GM19023 (cell line): ENCODE measurements at regions not wholly inside any gene's neighbourhood (a gene's known extent, or its start where the extent isn't known, plus 50 kb on each side); places are given as distances from the start of the nearest gene placed in this dataset.
"Not testable (repeated sequence)": the region's sequence is repeated elsewhere in the genome, so short reads cannot be mapped to it uniquely, and the experiment has no call there.

Experiments
- ATAC-seq: cut with Tn5 transposase; IDR thresholded peaks from one replicate; pipeline ENCODE4 v1.9.1; 2021; ENCODE audit warnings: mild to moderate bottlenecking, moderate library complexity; ENCODE audit not compliant: unreplicated experiment

GRCh38 chr2:4029081-4029480, 325.7 kb downstream of the DCDC2C start:
- no peak for ATAC-seq

- ATAC-seq: no peak
Measured at GRCh38 chr2:4039896-4040295, 336.5 kb downstream of the DCDC2C start.

DNA sequence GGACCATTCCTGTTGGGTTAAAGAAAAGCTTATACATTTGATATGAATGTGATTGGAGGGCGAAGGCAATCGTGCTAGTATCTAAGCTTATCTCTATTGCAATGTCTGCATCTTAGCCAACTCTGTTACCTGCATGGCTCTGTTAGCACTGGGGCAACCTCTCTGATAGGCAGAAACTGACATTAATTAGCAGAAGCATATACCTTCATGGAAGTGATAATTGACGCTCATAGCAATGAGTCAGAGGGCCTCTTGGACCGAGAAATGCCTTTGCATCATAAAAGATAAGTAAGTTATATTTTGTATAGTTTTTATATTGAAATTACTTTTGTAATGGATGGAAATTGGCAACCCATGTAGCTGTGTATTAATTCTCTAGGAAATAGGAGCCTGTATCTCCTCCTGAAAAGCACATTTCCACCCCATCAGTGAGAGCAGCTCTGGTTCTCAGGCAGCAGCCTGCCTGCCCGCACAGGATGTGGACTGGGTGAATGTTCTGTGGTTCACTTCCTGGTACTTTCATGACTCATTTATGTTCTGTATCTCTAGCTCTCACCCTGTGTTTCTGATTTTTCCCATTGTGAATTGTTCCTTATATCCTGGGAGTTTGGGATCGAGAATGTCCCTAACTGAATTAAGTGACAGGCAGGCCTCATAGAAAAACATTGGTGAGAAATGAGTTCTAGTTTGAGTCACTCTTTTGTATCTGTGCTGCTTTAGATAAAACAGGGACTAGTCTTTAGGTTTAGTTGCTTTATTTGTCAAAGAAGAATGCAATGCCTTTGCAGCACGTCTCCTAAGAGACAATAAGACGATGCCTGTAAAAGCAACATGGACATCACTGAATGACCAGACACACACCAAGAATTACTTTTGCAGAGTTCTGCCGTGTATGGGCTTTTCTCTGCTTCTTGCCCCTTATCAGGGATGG, 344.9 kb downstream of the DCDC2C start:
- no peak for ATAC-seq

GRCh38 chr2:4049463-4049862, 346.1 kb downstream of the DCDC2C start:
- ATAC-seq: no peak

DNA sequence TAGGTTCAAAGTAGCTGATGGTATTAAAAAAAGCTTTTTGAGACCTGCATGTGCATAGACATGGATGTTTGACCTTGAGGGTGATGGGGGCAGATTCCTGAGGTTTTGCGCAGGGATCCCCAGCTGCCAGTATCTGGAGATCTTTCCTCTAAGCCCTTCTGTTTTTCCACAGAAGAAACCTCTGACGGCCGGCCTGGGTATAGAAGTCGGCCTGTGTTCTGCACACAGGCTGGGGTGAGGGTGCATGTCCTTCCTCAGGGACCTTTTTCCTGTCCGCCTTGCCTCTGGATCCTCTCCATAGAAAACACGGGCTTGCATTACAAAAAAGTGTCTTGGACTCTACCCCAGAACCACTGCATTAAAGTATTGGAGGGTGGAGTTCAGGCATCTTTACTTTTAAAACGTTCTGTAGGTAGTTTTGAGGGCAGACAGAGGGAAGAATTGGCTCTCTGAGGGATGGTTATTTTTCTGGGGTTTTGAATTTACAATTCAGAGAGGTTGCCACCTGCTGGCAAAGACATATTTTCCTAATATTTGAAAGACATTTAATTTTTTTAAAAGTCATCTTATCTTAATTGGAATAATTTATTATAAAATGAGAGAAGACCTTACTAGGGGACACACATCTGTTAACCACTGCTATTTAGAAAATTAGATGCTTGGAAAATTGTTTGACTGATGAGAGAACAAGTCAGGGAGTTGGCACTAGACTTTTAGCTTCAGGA, 350.6 kb downstream of the DCDC2C start:
- ATAC-seq: no peak

GRCh38 chr2:4066217-4066616, 362.8 kb downstream of the DCDC2C start:
- no peak for ATAC-seq

DNA sequence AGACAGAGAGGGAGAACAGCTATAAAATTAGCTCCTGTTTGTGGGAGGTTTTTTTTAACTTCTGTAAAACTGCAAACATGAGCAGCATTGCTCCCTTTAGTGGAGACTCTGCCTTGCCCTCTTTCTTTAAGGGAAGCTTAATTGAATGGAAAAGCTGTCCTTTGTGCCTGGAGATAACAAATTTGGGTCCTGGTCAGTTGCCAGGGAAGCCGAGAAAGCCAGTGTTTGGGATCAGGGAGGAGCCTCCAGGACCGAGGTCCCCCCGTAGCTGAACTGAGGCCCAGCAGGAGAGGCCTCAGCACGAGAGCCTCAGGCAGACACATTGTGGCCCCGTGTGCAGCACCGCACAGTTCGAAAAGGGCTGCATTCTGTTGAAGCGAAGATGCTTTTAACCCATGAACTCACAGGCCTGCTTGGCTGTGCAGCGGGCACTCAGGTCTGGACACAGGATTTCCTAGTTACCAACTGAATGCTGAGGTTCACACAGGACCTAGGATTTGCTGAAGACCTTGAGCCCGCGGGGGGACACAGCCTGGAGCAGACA, 369.7 kb downstream of the DCDC2C start:
- ATAC-seq: no peak

DNA sequence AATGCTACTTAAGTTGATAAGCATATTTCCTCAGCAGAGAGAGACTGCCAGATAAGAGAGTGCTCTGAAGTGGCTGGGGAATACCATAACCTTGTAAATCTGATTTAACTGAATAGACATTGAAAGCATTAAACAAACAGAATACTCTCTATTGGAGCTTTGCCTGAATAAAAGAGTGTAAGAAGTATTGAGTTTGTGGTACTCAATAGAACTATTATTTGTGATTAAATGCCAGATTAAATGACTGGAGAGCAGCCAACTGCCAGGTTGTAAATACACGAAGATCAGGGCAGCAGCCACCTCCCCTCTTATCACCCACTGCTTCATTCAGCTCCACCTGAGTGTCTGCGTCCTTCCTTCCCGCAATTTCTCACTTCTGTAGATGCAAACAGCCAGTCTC, 373.6 kb downstream of the DCDC2C start:
- ATAC-seq: no peak

DNA sequence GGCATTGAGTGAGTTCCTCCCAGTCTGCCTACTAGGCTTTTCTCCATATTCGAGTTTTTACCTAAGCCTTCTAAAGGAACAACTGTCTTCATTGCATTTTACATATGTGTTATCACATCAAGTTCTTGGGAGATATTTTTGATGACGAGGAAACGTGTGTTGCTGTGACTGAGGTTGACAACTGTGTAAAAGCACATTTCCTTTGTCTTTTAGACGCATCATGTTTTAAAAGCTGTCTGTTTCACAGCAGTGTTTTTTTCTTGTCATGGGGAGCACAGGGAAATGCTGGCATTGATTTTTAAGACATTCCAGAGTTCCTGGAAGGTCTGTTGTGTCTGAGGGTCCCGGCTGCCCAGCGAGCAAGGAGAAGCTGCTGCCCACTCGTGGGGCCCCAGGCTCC, 381.8 kb downstream of the DCDC2C start:
- ATAC-seq: no peak

DNA sequence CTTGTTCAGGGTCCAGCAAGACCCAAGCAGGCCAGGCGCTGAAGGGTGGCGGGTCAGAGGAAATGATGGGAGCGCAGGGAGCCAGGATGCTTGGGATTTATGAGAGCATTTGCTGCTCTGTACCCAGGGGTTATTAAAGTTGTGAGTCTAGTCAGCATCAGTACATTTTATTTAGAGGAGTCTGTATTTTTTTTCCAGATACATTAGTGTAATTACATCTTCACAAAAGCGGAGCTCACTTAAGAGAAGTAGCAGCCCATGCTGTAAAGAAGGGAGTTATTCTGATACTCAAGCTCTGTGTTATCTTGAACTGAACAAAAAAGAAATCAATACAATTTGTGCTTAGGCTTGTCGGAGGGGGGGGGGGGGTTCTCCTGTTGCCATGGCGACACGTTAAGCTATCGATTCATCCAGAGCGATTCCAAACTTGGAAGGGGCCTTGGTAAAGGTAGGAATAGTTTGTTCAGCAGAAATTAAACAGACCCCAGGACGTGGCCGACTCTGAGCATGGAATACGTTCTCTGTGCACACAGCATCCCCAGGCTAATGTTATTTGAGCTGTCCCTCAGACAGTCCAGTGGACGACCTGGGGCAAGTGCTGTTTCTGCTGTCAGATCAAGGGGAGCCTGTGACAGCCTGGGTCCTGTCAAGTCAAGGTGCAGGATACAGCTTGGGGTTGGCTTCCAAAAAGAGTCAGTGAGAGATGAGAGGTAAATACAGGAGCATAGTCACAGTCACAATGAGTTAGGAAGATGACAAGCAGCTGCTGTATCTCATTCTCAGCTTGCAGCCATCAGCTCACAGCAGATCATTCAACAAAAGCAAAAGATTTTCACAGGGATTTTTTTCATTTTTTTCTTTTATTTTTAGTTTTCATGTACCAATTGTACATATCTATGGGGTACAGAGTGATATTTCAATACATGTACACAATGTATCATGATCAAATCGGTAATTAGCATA, 387.6 kb downstream of the DCDC2C start:
- no peak for ATAC-seq

- ATAC-seq: no peak
Measured at GRCh38 chr2:4091869-4092268, 388.5 kb downstream of the DCDC2C start.

DNA sequence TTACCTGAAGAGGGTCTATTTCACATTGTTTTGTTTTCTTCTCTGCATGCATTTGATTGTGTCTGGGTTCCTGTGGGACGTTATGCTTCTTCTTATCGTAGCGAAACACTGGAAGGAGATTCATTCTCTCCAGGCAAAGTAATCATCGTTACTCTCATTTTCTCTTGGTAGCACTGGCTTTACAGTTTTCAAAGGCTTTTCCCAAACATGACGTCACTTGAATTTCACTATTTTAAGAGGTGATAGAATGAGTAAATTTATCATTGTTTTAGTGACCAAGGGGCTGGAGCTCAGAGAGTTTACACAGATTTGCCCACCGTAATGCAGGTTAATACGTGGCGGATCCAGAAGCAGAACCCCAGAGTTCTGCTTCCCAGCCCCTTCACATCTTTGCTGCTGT, 391.4 kb downstream of the DCDC2C start:
- ATAC-seq: no peak

DNA sequence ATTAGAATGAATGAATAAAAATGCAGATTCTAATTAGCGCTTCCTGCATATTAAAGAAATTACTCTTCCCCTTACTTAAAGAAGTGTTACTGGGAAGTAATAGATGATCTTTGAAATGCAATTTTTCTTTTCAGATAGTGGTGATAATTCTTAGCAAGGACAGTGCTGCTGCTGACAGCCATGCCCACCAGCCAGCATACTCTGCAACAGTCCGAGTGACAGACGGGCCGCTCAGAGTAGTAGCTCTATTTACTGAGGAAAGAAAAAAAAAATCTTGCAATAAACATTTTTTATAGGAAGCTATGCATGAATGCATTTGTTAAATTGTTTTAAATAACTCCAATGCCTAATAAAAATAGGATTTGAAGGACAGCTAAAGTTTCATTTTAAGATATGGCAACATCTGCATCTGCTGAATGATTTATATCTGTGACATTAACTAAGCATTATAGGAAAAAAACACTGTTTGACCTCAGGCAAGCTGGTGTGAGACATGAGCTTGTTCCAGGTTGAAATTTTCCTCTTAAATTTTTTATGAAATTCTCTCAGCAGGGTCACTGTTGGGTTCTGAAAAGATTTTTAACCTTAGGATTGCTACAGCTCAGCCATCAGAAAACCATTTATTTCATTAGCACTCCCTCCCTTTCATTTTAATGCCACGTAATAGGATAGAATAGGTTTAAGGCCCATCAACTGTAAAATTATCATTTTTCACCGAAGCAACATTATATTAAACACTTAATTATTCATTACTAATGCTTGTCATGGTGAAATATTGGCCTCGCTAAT, 393.8 kb downstream of the DCDC2C start:
- ATAC-seq: no peak

- no peak for ATAC-seq
Measured at GRCh38 chr2:4098137-4098536, 394.8 kb downstream of the DCDC2C start.

DNA sequence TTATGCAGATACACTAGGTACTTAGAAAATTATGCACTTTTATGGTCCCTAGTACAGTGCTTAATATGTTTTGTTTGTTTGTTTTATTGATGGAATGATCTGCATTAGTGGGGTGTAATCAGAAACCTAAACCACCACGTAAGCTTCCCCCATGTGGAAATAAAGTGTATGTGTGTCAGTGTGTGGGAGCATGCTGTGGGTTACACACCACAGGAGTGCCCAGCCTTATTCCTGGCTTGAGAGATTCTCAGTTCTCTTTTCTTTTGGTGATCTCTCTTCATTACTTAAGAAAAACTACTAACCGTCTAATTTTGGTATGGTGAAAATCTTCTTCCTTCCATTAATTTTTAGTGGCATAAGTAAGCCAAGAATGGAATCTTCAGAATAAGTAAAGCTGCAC, 398.6 kb downstream of the DCDC2C start:
- no peak for ATAC-seq

- no peak for ATAC-seq
Measured at GRCh38 chr2:4107179-4107578, 403.8 kb downstream of the DCDC2C start.

- ATAC-seq: no peak
Measured at GRCh38 chr2:4110273-4110672, 406.9 kb downstream of the DCDC2C start.

GRCh38 chr2:4115435-4115834, 412.1 kb downstream of the DCDC2C start:
- not testable (repeated sequence) for ATAC-seq

DNA sequence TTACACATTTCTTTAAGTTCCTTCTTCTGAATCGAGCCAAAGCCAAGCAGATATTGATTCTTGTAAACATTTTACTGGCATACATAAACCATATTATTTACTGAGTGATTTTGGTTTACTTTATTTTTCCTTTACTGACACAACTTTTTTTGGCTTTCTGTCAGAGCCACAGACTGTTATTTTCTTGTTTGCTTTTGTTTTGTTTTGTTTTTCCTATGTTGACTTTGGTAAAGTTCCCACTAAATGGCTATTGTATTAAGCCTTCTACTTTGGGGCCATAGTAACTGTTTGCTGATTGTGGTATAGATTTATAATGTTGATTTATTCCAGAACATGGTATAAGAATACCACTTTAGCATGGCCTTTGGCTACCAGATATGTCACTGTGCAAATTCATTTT, 419.4 kb downstream of the DCDC2C start:
- no peak for ATAC-seq

DNA sequence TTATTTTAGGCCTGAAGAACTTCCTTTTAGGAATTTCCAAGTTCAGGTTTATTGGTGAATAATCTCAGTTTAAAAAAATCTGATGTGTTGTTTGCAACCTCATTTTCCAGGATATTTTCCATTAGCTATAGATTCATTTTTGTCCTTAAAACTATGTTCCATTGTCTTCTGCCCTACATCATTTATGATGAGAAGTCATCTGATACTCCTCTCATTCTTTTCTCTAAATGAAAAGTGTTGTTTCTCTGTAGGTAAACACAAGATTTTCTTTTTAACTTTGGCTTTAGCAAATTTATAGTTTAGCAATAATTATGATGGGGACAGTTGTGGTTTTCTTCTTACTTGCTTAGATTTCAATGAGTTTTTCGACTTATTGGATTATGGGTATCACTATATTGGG, 427.3 kb downstream of the DCDC2C start:
- no peak for ATAC-seq
